ENCODE measurements at regions not wholly inside any gene's neighbourhood (a gene's known extent, or its start where the extent isn't known, plus 50 kb on each side); places are given as distances from the start of the nearest gene placed in this dataset.

GRCh38 chr7:22561321-22561811 lies 61.4 kb upstream of the STEAP1B start:
- ChIA-PET POLR2A (interaction anchor here (0.5 to 1.4 kb wide), 2 partner anchors 165 to 167 kb away, joined by 3 to 4 read pairs; partner anchors contain the start of gene IL6), CTCF (interaction anchor here (0.8 to 5.5 kb wide), 8 partner anchors 157 to 494 kb away, joined by 3 to 98 read pairs (median 8); partner anchors contain the start of gene IL6)
- Histone ChIP-seq H3K4me3 (ENCODE audit: low read depth in 2 of 2, low read length in 2 of 2) (peak overlapping the region in 1 of 2 experiments; percentile 61; a peak in 2 of 4 replicates), H3K4me1 (ENCODE audit: control insufficient read depth, insufficient read depth, low read length) (peaks cover 53% of the 10 kb centered on the region), H3K27ac (ENCODE audit: low read length) (peak overlapping the region; percentile 85), H3K36me3 (ENCODE audit: control insufficient read depth, insufficient read depth, low read length) (no peaks in the 10 kb centered on the region), H3K9me3 (ENCODE audit: control insufficient read depth, insufficient read depth, low read depth, low read length) (no peaks in the 10 kb centered on the region), H3K27me3 (ENCODE audit: control insufficient read depth, insufficient read depth, low read length) (no peaks in the 10 kb centered on the region)
- BruUV-seq (replicated peaks), result no TSS peak
- intact Hi-C loops (cut with micrococcal nuclease; ENCODE audit: unreplicated experiment) (loop anchor here (2.0 to 5.0 kb wide), 4 partner anchors 101 to 299 kb away; partner anchors contain the start of gene TOMM7), in situ Hi-C loops (cut with HindIII; ENCODE audit: low pct_unique_long_range_greater_than_20kb, low sequenced_read_pairs) (no loop called here)
- DNase-seq (ENCODE audit: low read depth, low spot score) (peak; percentile 78), ATAC-seq (peak; percentile 58)
- TF ChIP-seq POLR2AphosphoS5 (IDR thresholded peaks at IDR 0.05; ENCODE audit: low read depth, low read length), result peak; percentile 63; the same call in 1 of the 2 replicates
- TF ChIP-seq SIN3A (IDR thresholded peaks at IDR 0.05; ENCODE audit: borderline replicate concordance, insufficient read depth, low read depth, low read length), result no peak

DNA sequence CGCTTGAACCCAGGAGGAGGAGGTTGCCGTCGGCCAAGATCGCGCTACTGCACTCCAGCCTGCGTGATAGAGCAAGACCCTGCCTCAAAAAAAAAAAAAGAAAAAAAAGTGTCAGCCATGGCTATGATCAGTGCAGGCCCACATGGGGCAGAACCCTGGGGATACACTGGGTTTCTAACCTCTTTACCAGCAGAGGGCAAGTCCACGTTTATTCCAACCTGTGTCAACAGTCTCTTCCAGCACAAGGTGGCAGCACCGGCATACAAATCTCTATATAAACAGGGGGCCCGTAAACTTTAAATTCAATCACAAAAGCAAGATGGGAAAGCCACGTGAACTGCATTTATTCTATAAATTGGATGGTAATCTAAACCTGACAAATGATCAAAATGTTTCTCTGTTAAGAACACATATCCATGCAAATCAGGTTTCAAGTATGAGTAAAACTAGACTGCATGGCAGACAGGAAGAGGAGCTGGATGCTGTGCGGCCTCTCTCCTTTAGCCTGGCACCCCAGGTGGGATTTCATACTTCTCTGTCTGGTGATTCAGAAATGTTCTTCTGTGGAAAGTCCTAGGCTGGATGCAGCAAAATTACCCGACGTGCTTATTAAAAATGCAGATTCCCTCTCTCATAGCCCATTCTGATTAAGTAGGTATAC lies 60.0 kb upstream of the STEAP1B start:
- no peaks in the 10 kb centered on the region for H3K9me3 ChIP-seq (ENCODE audit: control insufficient read depth, insufficient read depth, low read depth, low read length)
- ChIA-PET POLR2A (interaction anchor here (0.6 to 1.4 kb wide), 2 partner anchors 168 to 494 kb away, joined by 3 read pairs; no protein-coding TSS in a partner anchor), CTCF (interaction anchor here (0.6 to 5.5 kb wide), 14 partner anchors 27 to 621 kb away, joined by 3 to 98 read pairs (median 6); partner anchors contain the start of gene IL6)
- peaks cover 44% of the 10 kb centered on the region for H3K4me1 ChIP-seq (ENCODE audit: control insufficient read depth, insufficient read depth, low read length)
- BruUV-seq (replicated peaks), result no TSS peak
- H3K27me3 ChIP-seq (ENCODE audit: control insufficient read depth, insufficient read depth, low read length), result no peaks in the 10 kb centered on the region
- no peaks in the 10 kb centered on the region for H3K36me3 ChIP-seq (ENCODE audit: control insufficient read depth, insufficient read depth, low read length)
- intact Hi-C loops (cut with micrococcal nuclease; ENCODE audit: unreplicated experiment) (loop anchor here (1.0 to 5.0 kb wide), 6 partner anchors 102 to 495 kb away; partner anchors contain the start of gene TOMM7), in situ Hi-C loops (cut with HindIII; ENCODE audit: low pct_unique_long_range_greater_than_20kb, low sequenced_read_pairs) (no loop called here)
- ATAC-seq, result peak; percentile 66
- no peak overlapping the region for H3K4me3 ChIP-seq (ENCODE audit: low read depth in 2 of 2, low read length in 2 of 2)
- peak; percentile 86 for DNase-seq (ENCODE audit: low read depth, low spot score)
- TF ChIP-seq CTCF (IDR thresholded peaks at IDR 0.05), result peak; percentile 96
- no peak for TF ChIP-seq SIN3A (IDR thresholded peaks at IDR 0.05; ENCODE audit: borderline replicate concordance, insufficient read depth, low read depth, low read length)
- no peak for TF ChIP-seq TCF7L2 (IDR thresholded peaks at IDR 0.05; ENCODE audit: low read depth, low read length)
- no peak for TF ChIP-seq POLR2AphosphoS5 (IDR thresholded peaks at IDR 0.05; ENCODE audit: low read depth, low read length)
- TF ChIP-seq REST (IDR thresholded peaks at IDR 0.05; ENCODE audit: insufficient read depth in 1 of 2, low read depth in 2 of 2, low read length in 1 of 2), result no peak
- H3K27ac ChIP-seq (ENCODE audit: low read length), result peak overlapping the region; percentile 85; the same call in 1 of the 2 replicates
